ENCODE measurements at regions not wholly inside any gene's neighbourhood (a gene's known extent, or its start where the extent isn't known, plus 50 kb on each side); places are given as distances from the start of the nearest gene placed in this dataset.
"Not testable (repeated sequence)": the region's sequence is repeated elsewhere in the genome, so short reads cannot be mapped to it uniquely, and the experiment has no call there.

DNA sequence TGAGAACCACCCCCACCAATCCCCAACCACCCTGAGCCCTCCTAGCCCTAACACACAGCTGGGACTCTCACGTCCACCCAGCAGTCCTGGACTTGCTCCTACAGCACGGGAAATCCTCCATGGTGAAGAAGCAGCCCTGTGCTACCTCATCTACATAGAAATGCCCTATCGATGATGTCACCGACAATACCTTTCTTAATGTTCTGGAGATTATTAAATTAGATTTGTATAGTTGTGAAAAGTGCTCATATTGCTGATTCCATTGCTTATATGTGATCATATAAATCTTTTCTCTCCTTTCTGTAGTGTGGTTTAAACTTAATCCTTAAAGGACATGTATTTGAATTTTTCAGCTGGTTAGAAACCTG lies 97.1 kb downstream of the PPIAL4G start:
- H4K8ac ChIP-seq (ENCODE audit: low read depth, low read length); H3K27ac ChIP-seq (replicated peaks; ENCODE audit: low read length); H2BK120ac ChIP-seq (ENCODE audit: low read depth, low read length); H3K14ac ChIP-seq (ENCODE audit: low read length); H2BK15ac ChIP-seq (ENCODE audit: low read length); H4K91ac ChIP-seq (ENCODE audit: low read depth, low read length, poor library complexity); H3K4ac ChIP-seq (ENCODE audit: low read length); H2AFZ ChIP-seq (ENCODE audit: low read length); H2BK12ac ChIP-seq (ENCODE audit: low read length); H2AK5ac ChIP-seq (ENCODE audit: low read depth, low read length); H2BK5ac ChIP-seq (ENCODE audit: low read length); H3K27me3 ChIP-seq (ENCODE audit: control insufficient read depth in 3 of 3, insufficient read depth in 3 of 3, low read depth in 1 of 3, low read length in 3 of 3); H3K18ac ChIP-seq (ENCODE audit: low read length); H3K79me1 ChIP-seq (ENCODE audit: low read depth, low read length); H3K9ac ChIP-seq (ENCODE audit: low read depth, low read length, poor library complexity); H3K4me2 ChIP-seq (ENCODE audit: insufficient read depth, low read length, poor library complexity, severe bottlenecking); DNase-seq (ENCODE audit: low spot score); H3K36me3 ChIP-seq (replicated peaks in 1 of 2; ENCODE audit: control insufficient read depth in 2 of 2, insufficient read depth in 2 of 2, low read length in 2 of 2); H3K4me1 ChIP-seq (ENCODE audit: control insufficient read depth in 2 of 2, insufficient read depth in 1 of 2, low read depth in 1 of 2, low read length in 2 of 2); H3K23ac ChIP-seq (ENCODE audit: low read depth, low read length, poor library complexity): not testable (repeated sequence)
- peak overlapping the region in 1 of 2 donors; percentile 14 for H3K4me3 ChIP-seq (ENCODE audit: low read length in 2 of 2)
- WGBS, 2 donors (ENCODE audit: extremely low coverage in 2 of 2, insufficient read length in 2 of 2, insufficient replicate concordance in 1 of 2): no CpG with 5 or more reads among the region's 4 CpGs
- H3K9me3 ChIP-seq (replicated peaks in 1 of 2; ENCODE audit: control insufficient read depth in 2 of 2, insufficient read depth in 1 of 2, low read depth in 1 of 2, low read length in 2 of 2): peaks cover 2 to 11% of the 10 kb centered on the region in 2 donors

DNA sequence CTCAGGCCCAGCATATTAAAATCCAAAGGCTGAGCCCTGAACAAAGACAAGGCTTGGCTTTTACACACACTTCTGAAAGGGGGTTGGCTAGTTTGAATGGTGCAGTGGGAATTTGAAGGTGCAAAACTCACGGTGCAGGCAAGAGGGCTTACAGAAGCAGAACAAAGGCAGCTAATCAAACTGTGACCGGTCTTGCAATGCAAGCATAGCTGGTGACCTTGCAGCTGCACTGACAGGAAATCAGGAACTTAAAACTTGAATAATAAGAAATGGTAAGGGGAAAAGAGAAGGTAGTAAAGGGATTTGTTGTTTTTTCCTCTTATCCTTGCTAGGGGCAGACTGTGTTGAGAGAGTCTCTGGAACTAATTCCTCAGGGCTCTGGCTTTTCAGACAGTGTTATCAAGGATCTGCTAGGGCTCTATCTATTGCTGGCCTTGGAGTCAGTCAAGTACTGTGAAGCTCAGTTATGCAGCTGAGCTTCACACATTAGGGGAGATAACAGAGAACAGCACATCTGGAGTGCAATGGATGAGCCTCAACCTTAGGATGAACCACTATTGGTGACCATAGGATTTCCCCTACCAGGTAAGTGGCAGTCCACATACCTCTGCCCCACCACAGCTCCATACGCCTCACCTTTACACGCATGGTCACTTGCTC lies 97.6 kb downstream of the PPIAL4G start:
- no peak overlapping the region for H4K91ac ChIP-seq (ENCODE audit: low read depth, low read length, poor library complexity)
- no CpG with 5 or more reads among the region's 4 CpGs for WGBS, 2 donors (ENCODE audit: extremely low coverage in 2 of 2, insufficient read length in 2 of 2, insufficient replicate concordance in 1 of 2)
- H4K8ac ChIP-seq (ENCODE audit: low read depth, low read length): no peak overlapping the region
- H2BK5ac ChIP-seq (ENCODE audit: low read length): no peak overlapping the region
- peaks cover 2 to 11% of the 10 kb centered on the region in 2 donors for H3K9me3 ChIP-seq (replicated peaks in 1 of 2; ENCODE audit: control insufficient read depth in 2 of 2, insufficient read depth in 1 of 2, low read depth in 1 of 2, low read length in 2 of 2)
- H3K18ac ChIP-seq (ENCODE audit: low read length): no peak overlapping the region
- no peak overlapping the region for H3K23ac ChIP-seq (ENCODE audit: low read depth, low read length, poor library complexity)
- H3K14ac ChIP-seq (ENCODE audit: low read length): no peak overlapping the region
- no peaks in the 10 kb centered on the region for H3K36me3 ChIP-seq (replicated peaks in 1 of 2; ENCODE audit: control insufficient read depth in 2 of 2, insufficient read depth in 2 of 2, low read length in 2 of 2)
- no peaks in the 10 kb centered on the region for H3K4me1 ChIP-seq (ENCODE audit: control insufficient read depth in 2 of 2, insufficient read depth in 1 of 2, low read depth in 1 of 2, low read length in 2 of 2)
- no peak overlapping the region for H3K4ac ChIP-seq (ENCODE audit: low read length)
- H2BK12ac ChIP-seq (ENCODE audit: low read length): no peak overlapping the region
- peak overlapping the region; percentile 63 for H2AFZ ChIP-seq (ENCODE audit: low read length)
- no peak overlapping the region for H2AK5ac ChIP-seq (ENCODE audit: low read depth, low read length)
- H2BK15ac ChIP-seq (ENCODE audit: low read length): no peak overlapping the region
- no peak overlapping the region for H3K4me2 ChIP-seq (ENCODE audit: insufficient read depth, low read length, poor library complexity, severe bottlenecking)
- no peak overlapping the region for H3K9ac ChIP-seq (ENCODE audit: low read depth, low read length, poor library complexity)
- H3K27ac ChIP-seq (replicated peaks; ENCODE audit: low read length): no peak overlapping the region
- H3K79me1 ChIP-seq (ENCODE audit: low read depth, low read length): no peaks in the 10 kb centered on the region
- H2BK120ac ChIP-seq (ENCODE audit: low read depth, low read length): no peak overlapping the region
- no peaks in the 10 kb centered on the region for H3K27me3 ChIP-seq (ENCODE audit: control insufficient read depth in 3 of 3, insufficient read depth in 3 of 3, low read depth in 1 of 3, low read length in 3 of 3)
- H3K4me3 ChIP-seq (ENCODE audit: low read length in 2 of 2): peak overlapping the region in 1 of 2 donors; percentile 14
- no peak for DNase-seq (ENCODE audit: low spot score)

DNA sequence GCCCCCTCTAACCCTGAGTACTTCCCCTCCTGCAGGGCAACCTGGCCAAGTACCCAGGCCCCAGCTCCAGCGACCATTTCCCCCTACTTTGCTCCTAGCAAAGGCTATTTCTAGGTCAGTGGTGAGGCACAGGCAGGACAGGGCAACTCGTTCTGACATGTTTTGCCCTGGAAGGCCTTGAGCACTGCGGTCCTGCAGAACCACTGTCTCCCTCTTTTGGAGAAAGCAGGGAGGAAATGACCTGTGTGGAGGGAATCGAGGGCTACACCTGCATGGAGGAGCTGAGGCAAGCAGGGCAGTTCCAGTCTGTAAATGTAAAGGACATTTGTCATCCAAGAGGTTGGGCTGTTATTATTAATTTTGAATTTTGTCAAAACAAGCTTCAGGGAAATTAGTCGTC lies 99.1 kb downstream of the PPIAL4G start:
- H3K36me3 ChIP-seq (replicated peaks in 1 of 2; ENCODE audit: control insufficient read depth in 2 of 2, insufficient read depth in 2 of 2, low read length in 2 of 2): no peaks in the 10 kb centered on the region
- H3K4ac ChIP-seq (ENCODE audit: low read length): peak overlapping the region; percentile 59
- peak overlapping the region; percentile 27 for H3K9ac ChIP-seq (ENCODE audit: low read depth, low read length, poor library complexity)
- H2BK12ac ChIP-seq (ENCODE audit: low read length): no peak overlapping the region
- no peak overlapping the region for H3K4me2 ChIP-seq (ENCODE audit: insufficient read depth, low read length, poor library complexity, severe bottlenecking)
- H2AK5ac ChIP-seq (ENCODE audit: low read depth, low read length): no peak overlapping the region
- H3K27ac ChIP-seq (replicated peaks; ENCODE audit: low read length): no peak overlapping the region
- no peak overlapping the region for H2BK15ac ChIP-seq (ENCODE audit: low read length)
- no peak overlapping the region for H2BK5ac ChIP-seq (ENCODE audit: low read length)
- H3K4me3 ChIP-seq (ENCODE audit: low read length in 2 of 2): no peak overlapping the region
- H2AFZ ChIP-seq (ENCODE audit: low read length): no peak overlapping the region
- no peak for DNase-seq (ENCODE audit: low spot score)
- H3K27me3 ChIP-seq (ENCODE audit: control insufficient read depth in 3 of 3, insufficient read depth in 3 of 3, low read depth in 1 of 3, low read length in 3 of 3): peaks cover 0 to 4% (median 0%) of the 10 kb centered on the region in 3 experiments
- no peak overlapping the region for H3K14ac ChIP-seq (ENCODE audit: low read length)
- H3K79me1 ChIP-seq (ENCODE audit: low read depth, low read length): no peaks in the 10 kb centered on the region
- no peaks in the 10 kb centered on the region for H3K4me1 ChIP-seq (ENCODE audit: control insufficient read depth in 2 of 2, insufficient read depth in 1 of 2, low read depth in 1 of 2, low read length in 2 of 2)
- H4K8ac ChIP-seq (ENCODE audit: low read depth, low read length): no peak overlapping the region
- H3K23ac ChIP-seq (ENCODE audit: low read depth, low read length, poor library complexity): peak overlapping the region; percentile 3
- H3K9me3 ChIP-seq (replicated peaks in 1 of 2; ENCODE audit: control insufficient read depth in 2 of 2, insufficient read depth in 1 of 2, low read depth in 1 of 2, low read length in 2 of 2): peaks cover 2 to 11% of the 10 kb centered on the region in 2 donors
- H4K91ac ChIP-seq (ENCODE audit: low read depth, low read length, poor library complexity): no peak overlapping the region
- H2BK120ac ChIP-seq (ENCODE audit: low read depth, low read length): no peak overlapping the region
- WGBS, 2 donors (ENCODE audit: extremely low coverage in 2 of 2, insufficient read length in 2 of 2, insufficient replicate concordance in 1 of 2): no CpG with 5 or more reads among the region's 5 CpGs
- H3K18ac ChIP-seq (ENCODE audit: low read length): no peak overlapping the region

DNA sequence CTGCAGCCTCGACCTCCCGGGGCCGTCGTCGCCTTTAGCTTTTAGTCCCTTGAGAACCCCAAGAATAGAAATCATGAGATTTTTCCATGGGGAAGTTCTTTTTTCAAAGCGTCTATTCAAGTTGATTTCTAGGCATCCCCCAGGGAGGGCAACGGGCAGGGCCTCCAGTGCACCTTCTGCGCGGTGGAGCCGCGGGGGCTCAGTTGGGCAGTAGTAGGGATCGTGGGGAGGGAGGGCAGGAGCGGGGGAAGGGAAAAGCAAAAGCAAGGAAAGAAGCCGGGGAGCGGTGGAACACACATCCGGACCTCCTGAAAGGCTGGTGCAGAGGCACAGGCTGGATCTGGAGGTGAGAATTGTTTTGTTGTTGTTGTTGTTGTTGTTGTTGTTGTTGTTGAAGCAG lies 103.4 kb downstream of the PPIAL4G start:
- no peak overlapping the region for H3K18ac ChIP-seq (ENCODE audit: low read length)
- H3K9ac ChIP-seq (ENCODE audit: low read depth, low read length, poor library complexity): no peak overlapping the region
- H4K8ac ChIP-seq (ENCODE audit: low read depth, low read length): no peak overlapping the region
- no peak overlapping the region for H2BK5ac ChIP-seq (ENCODE audit: low read length)
- H3K9me3 ChIP-seq (replicated peaks in 1 of 2; ENCODE audit: control insufficient read depth in 2 of 2, insufficient read depth in 1 of 2, low read depth in 1 of 2, low read length in 2 of 2): peaks cover 2% of the 10 kb centered on the region in 2 donors
- H3K4me2 ChIP-seq (ENCODE audit: insufficient read depth, low read length, poor library complexity, severe bottlenecking): no peak overlapping the region
- H2AK5ac ChIP-seq (ENCODE audit: low read depth, low read length): no peak overlapping the region
- no peak overlapping the region for H3K27ac ChIP-seq (replicated peaks; ENCODE audit: low read length)
- DNase-seq (ENCODE audit: low spot score): no peak
- H3K4ac ChIP-seq (ENCODE audit: low read length): no peak overlapping the region
- WGBS, 2 donors (ENCODE audit: extremely low coverage in 2 of 2, insufficient read length in 2 of 2, insufficient replicate concordance in 1 of 2): no CpG with 5 or more reads among the region's 16 CpGs
- H2BK12ac ChIP-seq (ENCODE audit: low read length): no peak overlapping the region
- no peaks in the 10 kb centered on the region for H3K4me1 ChIP-seq (ENCODE audit: control insufficient read depth in 2 of 2, insufficient read depth in 1 of 2, low read depth in 1 of 2, low read length in 2 of 2)
- no peaks in the 10 kb centered on the region for H3K36me3 ChIP-seq (replicated peaks in 1 of 2; ENCODE audit: control insufficient read depth in 2 of 2, insufficient read depth in 2 of 2, low read length in 2 of 2)
- H2BK15ac ChIP-seq (ENCODE audit: low read length): no peak overlapping the region
- peaks cover 0 to 4% (median 0%) of the 10 kb centered on the region in 3 experiments for H3K27me3 ChIP-seq (ENCODE audit: control insufficient read depth in 3 of 3, insufficient read depth in 3 of 3, low read depth in 1 of 3, low read length in 3 of 3)
- H4K91ac ChIP-seq (ENCODE audit: low read depth, low read length, poor library complexity): no peak overlapping the region
- no peak overlapping the region for H3K23ac ChIP-seq (ENCODE audit: low read depth, low read length, poor library complexity)
- no peaks in the 10 kb centered on the region for H3K79me1 ChIP-seq (ENCODE audit: low read depth, low read length)
- H3K4me3 ChIP-seq (ENCODE audit: low read length in 2 of 2): no peak overlapping the region
- H2AFZ ChIP-seq (ENCODE audit: low read length): no peak overlapping the region
- no peak overlapping the region for H2BK120ac ChIP-seq (ENCODE audit: low read depth, low read length)
- no peak overlapping the region for H3K14ac ChIP-seq (ENCODE audit: low read length)

Data from neuronal stem cell (in vitro differentiated cells).